Calu3 (cell line): ENCODE measurements at regions not wholly inside any gene's neighbourhood (a gene's known extent, or its start where the extent isn't known, plus 50 kb on each side); places are given as distances from the start of the nearest gene placed in this dataset.

Experiments
- BruUV-seq: library from RNA; stranded (reverse); fragments of 400-500 nt; replicated peaks from 2 replicates; lab custom pipeline; 2021; lab: Mats Ljungman, UMichigan
- CTCF ChIA-PET: fragments of 300-600 bp; sonication (Branson Sonifier 250); formaldehyde crosslinking; loops from one replicate; lab custom pipeline; 2022; ENCODE audit warnings: antibody characterized with exemption; lab: Charles Lee
- DNase-seq: peaks from one replicate; pipeline ENCODE4 v3.0.0; 2022
- H3K27ac Mint-ChIP-seq: one replicate; pipeline ENCODE4 v1.8.0; 2022; ENCODE audit warnings: mixed read lengths; ENCODE audit not compliant: unreplicated experiment
- H3K27me3 Mint-ChIP-seq: one replicate; pipeline ENCODE4 v1.8.0; 2022; ENCODE audit warnings: mixed read lengths; ENCODE audit not compliant: unreplicated experiment
- H3K36me3 Mint-ChIP-seq: one replicate; pipeline ENCODE4 v1.8.0; 2022; ENCODE audit warnings: mild to moderate bottlenecking, moderate library complexity, mixed read lengths; ENCODE audit not compliant: insufficient read depth, unreplicated experiment
- H3K4me1 Mint-ChIP-seq: one replicate; pipeline ENCODE4 v1.8.0; 2022; ENCODE audit warnings: mild to moderate bottlenecking, low read depth, mixed read lengths; ENCODE audit not compliant: unreplicated experiment
- H3K4me3 Mint-ChIP-seq: one replicate; pipeline ENCODE4 v1.8.0; 2022; ENCODE audit warnings: mild to moderate bottlenecking, low read depth, moderate library complexity, mixed read lengths; ENCODE audit not compliant: unreplicated experiment
- H3K9me3 Mint-ChIP-seq: one replicate; pipeline ENCODE4 v1.8.0; 2022; ENCODE audit warnings: low read depth, mixed read lengths; ENCODE audit not compliant: unreplicated experiment
- CTCF ChIP-seq: fragments of 200-600 bp; IDR thresholded peaks from one replicate; pipeline ENCODE4 v1.8.0; 2022; ENCODE audit warnings: antibody characterized with exemption; ENCODE audit not compliant: unreplicated experiment
- intact Hi-C: fragments of 100-400 bp; cut with micrococcal nuclease; formaldehyde crosslinking; loops from one replicate; pipeline ENCODE4 v1.10.0; 2022; ENCODE audit not compliant: unreplicated experiment

GRCh38 chr9:120338340-120338739 lies 241.6 kb downstream of the CDK5RAP2 start:
- BruUV-seq, result no TSS peak
- TF ChIP-seq CTCF, result no peak
- Mint-ChIP-seq H3K36me3 (no peaks in the 10 kb centered on the region), H3K27me3 (peaks cover 84% of the 10 kb centered on the region), H3K4me3 (no peak overlapping the region), H3K4me1 (no peaks in the 10 kb centered on the region), H3K27ac (no peak overlapping the region), H3K9me3 (no peaks in the 10 kb centered on the region)
- no peak for DNase-seq
- intact Hi-C loops, result no loop called here
- CTCF ChIA-PET, result no interaction called here

GRCh38 chr9:120337131-120337530 lies 242.8 kb downstream of the CDK5RAP2 start:
- BruUV-seq, result no TSS peak
- no peaks in the 10 kb centered on the region for H3K36me3 Mint-ChIP-seq
- DNase-seq, result no peak
- H3K4me3 Mint-ChIP-seq, result no peak overlapping the region
- no peak for TF ChIP-seq CTCF
- no peak overlapping the region for H3K27ac Mint-ChIP-seq
- intact Hi-C loops, result no loop called here
- peaks cover 84% of the 10 kb centered on the region for H3K27me3 Mint-ChIP-seq
- CTCF ChIA-PET, result no interaction called here
- H3K9me3 Mint-ChIP-seq, result no peaks in the 10 kb centered on the region
- H3K4me1 Mint-ChIP-seq, result no peaks in the 10 kb centered on the region

- peaks cover 85% of the 10 kb centered on the region for H3K27me3 Mint-ChIP-seq
- no peak overlapping the region for H3K4me3 Mint-ChIP-seq
- H3K9me3 Mint-ChIP-seq, result no peaks in the 10 kb centered on the region
- H3K27ac Mint-ChIP-seq, result no peak overlapping the region
- no peak for TF ChIP-seq CTCF
- CTCF ChIA-PET, result no interaction called here
- DNase-seq, result no peak
- no peaks in the 10 kb centered on the region for H3K4me1 Mint-ChIP-seq
- intact Hi-C loops, result no loop called here
- BruUV-seq, result no TSS peak
- H3K36me3 Mint-ChIP-seq, result no peaks in the 10 kb centered on the region
Observed at GRCh38 chr9:120336753-120337090, 243.2 kb downstream of the CDK5RAP2 start.

GRCh38 chr9:120336021-120336752 lies 243.8 kb downstream of the CDK5RAP2 start:
- no peak overlapping the region for H3K27ac Mint-ChIP-seq
- TF ChIP-seq CTCF, result no peak
- H3K4me1 Mint-ChIP-seq, result no peaks in the 10 kb centered on the region
- H3K9me3 Mint-ChIP-seq, result no peaks in the 10 kb centered on the region
- CTCF ChIA-PET, result no interaction called here
- no peak for DNase-seq
- H3K36me3 Mint-ChIP-seq, result no peaks in the 10 kb centered on the region
- BruUV-seq, result no TSS peak
- H3K27me3 Mint-ChIP-seq, result peaks cover 85% of the 10 kb centered on the region
- intact Hi-C loops, result no loop called here
- no peak overlapping the region for H3K4me3 Mint-ChIP-seq
